GM12878 (cell line): ENCODE measurements at regions not wholly inside any gene's neighbourhood (a gene's known extent, or its start where the extent isn't known, plus 50 kb on each side); places are given as distances from the start of the nearest gene placed in this dataset.

Experiments used
- ATAC-seq: fragments of 200-7000 bp; cut with Tn5 transposase; 3 replicates; pipeline ENCODE4 v1.9.1; 2020; ENCODE audit warnings: mild to moderate bottlenecking, moderate library complexity
- BruUV-seq: library from RNA; stranded (reverse); fragments of 400-500 nt; replicated peaks from 2 replicates; lab custom pipeline; 2021; lab: Mats Ljungman, UMichigan
- CTCF ChIA-PET: fragments of 300-600 bp; sonication (Branson Sonifier 250); formaldehyde crosslinking; extraction: SDS; loops from one replicate; lab custom pipeline; 2021; ENCODE audit warnings: inconsistent platforms; lab: Yijun Ruan, JAX
- POLR2A ChIA-PET: fragments of 350-600 bp; formaldehyde crosslinking; extraction: SDS; loops from one replicate; lab custom pipeline; 2021; ENCODE audit warnings: inconsistent platforms; lab: Charles Lee
- RAD21 ChIA-PET: fragments of 300-600 bp; sonication (Branson Sonifier 250); formaldehyde crosslinking; loops from one replicate; lab custom pipeline; 2023; ENCODE audit warnings: antibody characterized with exemption; ENCODE audit not compliant: unreplicated experiment; lab: Charles Lee
- SMC1A ChIA-PET: fragments of 300-600 bp; sonication (Branson Sonifier 250); formaldehyde crosslinking; loops from one replicate; lab custom pipeline; 2023; ENCODE audit not compliant: unreplicated experiment, uncharacterized antibody; lab: Charles Lee
- DNase-seq: peaks from one replicate; pipeline ENCODE4 v3.0.0-alpha.2; 2011; ENCODE audit warnings: low read depth, low spot score
- FAIRE-seq: peaks from 3 replicates; lab custom pipeline; 2011; peaks lifted over from hg19 to GRCh38; lab: Jason Lieb, UNC
- H2AFZ ChIP-seq: 2 replicates; pipeline ENCODE4 v1.6.0; 2011; ENCODE audit warnings: low read depth, low read length, control low read depth; ENCODE audit not compliant: control insufficient read depth
- H3K27ac ChIP-seq: 2 replicates; pipeline ENCODE4 v1.5.1; 2011; ENCODE audit warnings: control low read depth; ENCODE audit not compliant: control insufficient read depth, insufficient read depth
- H3K27me3 ChIP-seq, 2 experiments: replicated peaks in 1 of 2; 2 replicates each; pipeline versions ENCODE4 v1.6.0 to v1.6.1; 2011; ENCODE audit warnings: low read length in 1 of 2; ENCODE audit not compliant: control insufficient read depth in 2 of 2, insufficient read depth in 2 of 2
- H3K36me3 ChIP-seq, 2 experiments: 2 replicates each; pipeline ENCODE4 v1.5.1; 2011; ENCODE audit warnings: low read length in 1 of 2; ENCODE audit not compliant: control insufficient read depth in 2 of 2, insufficient read depth in 2 of 2
- H3K4me1 ChIP-seq: 2 replicates; pipeline ENCODE4 v1.6.1; 2011; ENCODE audit warnings: mild to moderate bottlenecking, low read length, moderate library complexity, mixed read lengths; ENCODE audit not compliant: control insufficient read depth, insufficient read depth
- H3K4me2 ChIP-seq: 2 replicates; pipeline ENCODE4 v1.6.0; 2011; ENCODE audit warnings: control low read depth; ENCODE audit not compliant: control insufficient read depth, insufficient read depth
- H3K4me3 ChIP-seq: fragments of 200-600 bp; sonication (generic); 2 replicates; pipeline ENCODE4 v1.5.1; 2016
- H3K79me2 ChIP-seq: 2 replicates; pipeline ENCODE4 v1.6.0; 2011; ENCODE audit warnings: low read length; ENCODE audit not compliant: control insufficient read depth, insufficient read depth
- H3K9ac ChIP-seq: 2 replicates; pipeline ENCODE4 v1.8.0; 2011; ENCODE audit warnings: low read length, control low read depth, mixed read lengths; ENCODE audit not compliant: control insufficient read depth, insufficient read depth
- H3K9me3 ChIP-seq: replicated peaks from 3 replicates; pipeline ENCODE4 v1.5.1; 2011; ENCODE audit warnings: mild to moderate bottlenecking, low read length; ENCODE audit not compliant: control insufficient read depth, insufficient read depth
- H4K20me1 ChIP-seq: 2 replicates; pipeline ENCODE4 v1.6.0; 2011; ENCODE audit not compliant: control insufficient read depth, insufficient read depth
- ASH2L ChIP-seq: fragments of 300-600, 200-600 bp; sonication (generic); IDR thresholded peaks from 2 replicates; pipeline ENCODE4 v1.6.1; 2017; ENCODE audit warnings: low read depth, mild to moderate bottlenecking, borderline replicate concordance
- GABPA ChIP-seq: IDR thresholded peaks from 2 replicates; pipeline ENCODE4 v1.6.1; 2014; ENCODE audit warnings: antibody characterized with exemption, low read depth, mild to moderate bottlenecking, inconsistent platforms
- IKZF1 ChIP-seq: fragments of 450-650 bp; conservative IDR thresholded peaks from 2 replicates; pipeline ENCODE4 v1.6.1; 2017; ENCODE audit warnings: antibody characterized with exemption, mild to moderate bottlenecking
- POLR2AphosphoS5 ChIP-seq: IDR thresholded peaks from 2 replicates; pipeline ENCODE4 v1.6.1; 2011; ENCODE audit warnings: mild to moderate bottlenecking, low read length, inconsistent platforms
- RAD51 ChIP-seq: fragments of 450-650 bp; IDR thresholded peaks from 2 replicates; pipeline ENCODE4 v1.6.1; 2016; ENCODE audit warnings: moderate library complexity, mild to moderate bottlenecking, inconsistent platforms
- SP1 ChIP-seq: IDR thresholded peaks from one replicate; pipeline ENCODE4 v1.6.1; 2011; ENCODE audit warnings: low read depth, low read length
- SREBF2 ChIP-seq: IDR thresholded peaks from 2 replicates; pipeline ENCODE4 v1.6.1; 2012; ENCODE audit warnings: mild to moderate bottlenecking, low read length
- WGBS: methylation state at CpG from one replicate; pipeline ENCODE4 v1.1.6; 2016; ENCODE audit warnings: low lambda C conversion rate; ENCODE audit not compliant: insufficient replicate concordance, insufficient coverage; ENCODE audit errors: missing lambda C conversion rate; 5-methylcytosine and 5-hydroxymethylcytosine counted together
- in situ Hi-C: fragments of 300-500 bp; cut with MboI; formaldehyde crosslinking; loops from 9 replicates; pipeline ENCODE4 v1.14.3; 2018; ENCODE audit warnings: mixed read lengths
- intact Hi-C: fragments of 100-400 bp; cut with micrococcal nuclease; formaldehyde crosslinking; loops from one replicate; pipeline ENCODE4 v1.14.2; 2022; ENCODE audit not compliant: unreplicated experiment
- TF ChIP-seq, protein P1 (sequence below): IDR thresholded peaks from 2 replicates; pipeline ENCODE4 v1.6.1; 2012; ENCODE audit warnings: low read depth, low read length, improper control_type of control experiment
- TF ChIP-seq, protein P2 (sequence below): IDR thresholded peaks from 2 replicates; pipeline ENCODE4 v1.6.1; 2012; ENCODE audit warnings: low read depth, low read length, improper control_type of control experiment
- TF ChIP-seq, protein P3 (sequence below): fragments of 450-650 bp; conservative IDR thresholded peaks from 2 replicates; pipeline ENCODE4 v1.6.1; 2017; ENCODE audit warnings: mild to moderate bottlenecking, moderate library complexity

DNA sequence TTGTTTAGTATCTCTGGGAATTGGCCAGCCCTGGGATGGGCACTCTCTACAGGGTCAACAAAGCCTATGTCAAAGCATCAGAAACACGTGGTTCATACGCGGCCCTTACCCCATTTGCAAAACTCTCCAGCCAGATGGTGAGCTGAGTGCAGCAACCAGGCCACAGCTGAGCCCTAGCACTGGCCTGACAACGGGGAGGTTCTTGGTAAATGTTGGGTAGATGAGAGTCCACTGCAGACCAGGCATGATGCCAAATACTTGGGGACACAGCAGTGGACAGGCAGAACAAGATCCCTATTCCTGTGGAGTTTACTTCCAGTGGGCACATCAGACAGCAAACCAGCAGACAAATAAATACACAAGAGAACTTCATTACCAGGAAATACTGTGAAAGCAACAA, 172.1 kb upstream of the SYT13 start:
- ChIA-PET RAD21 (no interaction called here), SMC1A (no interaction called here), CTCF (no interaction called here), POLR2A (no interaction called here)
- Histone ChIP-seq H4K20me1 (no peaks in the 10 kb centered on the region), H3K27ac (no peak overlapping the region), H3K4me3 (no peak overlapping the region), H3K9ac (no peak overlapping the region), H3K4me2 (no peak overlapping the region), H3K4me1 (no peaks in the 10 kb centered on the region), H3K27me3 (peaks cover 0 to 4% of the 10 kb centered on the region in 2 experiments; a peak in 3 of 4 replicates), H3K36me3 (no peaks in the 10 kb centered on the region), H3K9me3 (no peaks in the 10 kb centered on the region), H3K79me2 (no peaks in the 10 kb centered on the region), H2AFZ (no peak overlapping the region)
- intact Hi-C loops (no loop called here), in situ Hi-C loops (no loop called here)
- no peak for TF ChIP-seq IKZF1
- no peak for TF ChIP-seq SREBF2
- TF ChIP-seq, protein P1, sequence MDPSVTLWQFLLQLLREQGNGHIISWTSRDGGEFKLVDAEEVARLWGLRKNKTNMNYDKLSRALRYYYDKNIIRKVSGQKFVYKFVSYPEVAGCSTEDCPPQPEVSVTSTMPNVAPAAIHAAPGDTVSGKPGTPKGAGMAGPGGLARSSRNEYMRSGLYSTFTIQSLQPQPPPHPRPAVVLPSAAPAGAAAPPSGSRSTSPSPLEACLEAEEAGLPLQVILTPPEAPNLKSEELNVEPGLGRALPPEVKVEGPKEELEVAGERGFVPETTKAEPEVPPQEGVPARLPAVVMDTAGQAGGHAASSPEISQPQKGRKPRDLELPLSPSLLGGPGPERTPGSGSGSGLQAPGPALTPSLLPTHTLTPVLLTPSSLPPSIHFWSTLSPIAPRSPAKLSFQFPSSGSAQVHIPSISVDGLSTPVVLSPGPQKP: no peak
- TF ChIP-seq, protein P2, sequence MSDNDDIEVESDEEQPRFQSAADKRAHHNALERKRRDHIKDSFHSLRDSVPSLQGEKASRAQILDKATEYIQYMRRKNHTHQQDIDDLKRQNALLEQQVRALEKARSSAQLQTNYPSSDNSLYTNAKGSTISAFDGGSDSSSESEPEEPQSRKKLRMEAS: no peak
- no peak for TF ChIP-seq ASH2L
- BruUV-seq: no TSS peak
- 27% methylated on average over 4 of the region's 4 CpGs for WGBS
- DNase-seq (no peak), FAIRE-seq (no peak), ATAC-seq (no peak)

DNA sequence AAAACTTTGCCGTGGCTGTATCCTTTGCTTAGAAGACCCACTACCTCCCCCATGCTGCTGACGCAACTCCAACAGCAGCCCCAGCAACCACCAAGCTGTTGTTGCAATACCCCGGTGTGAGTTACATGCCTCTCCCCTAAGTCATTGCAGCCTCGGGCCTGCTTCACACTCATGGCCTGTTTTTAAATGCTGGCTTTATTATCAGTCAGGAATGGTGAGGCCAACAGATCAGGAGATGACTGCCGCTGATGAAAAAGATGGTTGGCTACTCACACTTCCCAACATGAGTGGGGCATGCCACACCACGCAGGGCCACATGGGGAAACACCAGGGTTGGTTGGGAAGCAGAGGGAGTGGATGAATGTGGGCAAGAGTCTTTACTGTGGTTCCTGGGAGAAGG, 171.5 kb upstream of the SYT13 start:
- no TSS peak for BruUV-seq
- in situ Hi-C loops: no loop called here

More for the DNA sequence above, 171.5 kb upstream of the SYT13 start:
- CTCF ChIA-PET: no interaction called here
- Histone ChIP-seq H3K27me3 (peaks cover 0 to 4% of the 10 kb centered on the region in 2 experiments; a peak in 3 of 4 replicates), H3K79me2 (no peaks in the 10 kb centered on the region), H3K4me2 (no peak overlapping the region), H4K20me1 (no peaks in the 10 kb centered on the region), H3K4me1 (no peaks in the 10 kb centered on the region), H2AFZ (no peak overlapping the region), H3K9me3 (no peaks in the 10 kb centered on the region), H3K27ac (no peak overlapping the region), H3K9ac (no peak overlapping the region), H3K4me3 (no peak overlapping the region), H3K36me3 (no peaks in the 10 kb centered on the region)
- intact Hi-C loops: no loop called here
- POLR2A ChIA-PET: no interaction called here
- ATAC-seq: no peak
- DNase-seq: no peak
- FAIRE-seq: no peak
- WGBS: 28% methylated on average over 6 of the region's 6 CpGs
- TF ChIP-seq RAD51 (no peak), POLR2AphosphoS5 (no peak), SP1 (no peak), GABPA (no peak)
- TF ChIP-seq, protein P3, sequence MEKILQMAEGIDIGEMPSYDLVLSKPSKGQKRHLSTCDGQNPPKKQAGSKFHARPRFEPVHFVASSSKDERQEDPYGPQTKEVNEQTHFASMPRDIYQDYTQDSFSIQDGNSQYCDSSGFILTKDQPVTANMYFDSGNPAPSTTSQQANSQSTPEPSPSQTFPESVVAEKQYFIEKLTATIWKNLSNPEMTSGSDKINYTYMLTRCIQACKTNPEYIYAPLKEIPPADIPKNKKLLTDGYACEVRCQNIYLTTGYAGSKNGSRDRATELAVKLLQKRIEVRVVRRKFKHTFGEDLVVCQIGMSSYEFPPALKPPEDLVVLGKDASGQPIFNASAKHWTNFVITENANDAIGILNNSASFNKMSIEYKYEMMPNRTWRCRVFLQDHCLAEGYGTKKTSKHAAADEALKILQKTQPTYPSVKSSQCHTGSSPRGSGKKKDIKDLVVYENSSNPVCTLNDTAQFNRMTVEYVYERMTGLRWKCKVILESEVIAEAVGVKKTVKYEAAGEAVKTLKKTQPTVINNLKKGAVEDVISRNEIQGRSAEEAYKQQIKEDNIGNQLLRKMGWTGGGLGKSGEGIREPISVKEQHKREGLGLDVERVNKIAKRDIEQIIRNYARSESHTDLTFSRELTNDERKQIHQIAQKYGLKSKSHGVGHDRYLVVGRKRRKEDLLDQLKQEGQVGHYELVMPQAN: no peak
- RAD21 ChIA-PET: no interaction called here
- SMC1A ChIA-PET: no interaction called here
